ENCODE measurements at regions not wholly inside any gene's neighbourhood (a gene's known extent, or its start where the extent isn't known, plus 50 kb on each side); places are given as distances from the start of the nearest gene placed in this dataset.

GRCh38 chr10:44167752-44168151 lies 217.1 kb downstream of the CXCL12 start:
- H3K4me3 ChIP-seq (ENCODE audit: low read length) = no peak overlapping the region
- no peaks in the 10 kb centered on the region for H3K36me3 ChIP-seq (ENCODE audit: control insufficient read depth, insufficient read depth, low read length)
- H3K9ac ChIP-seq (ENCODE audit: low read length) = no peak overlapping the region
- H3K27me3 ChIP-seq (ENCODE audit: control insufficient read depth, insufficient read depth, low read length) = no peaks in the 10 kb centered on the region
- no peak overlapping the region for H3K27ac ChIP-seq (ENCODE audit: low read depth, low read length)
- no peaks in the 10 kb centered on the region for H3K4me1 ChIP-seq (ENCODE audit: control insufficient read depth, insufficient read depth, low read length)

GRCh38 chr10:44166441-44166840 lies 218.5 kb downstream of the CXCL12 start:
- no peaks in the 10 kb centered on the region for H3K4me1 ChIP-seq (ENCODE audit: control insufficient read depth, insufficient read depth, low read length)
- H3K27me3 ChIP-seq (ENCODE audit: control insufficient read depth, insufficient read depth, low read length) = no peaks in the 10 kb centered on the region
- H3K9ac ChIP-seq (ENCODE audit: low read length) = no peak overlapping the region
- H3K4me3 ChIP-seq (ENCODE audit: low read length) = no peak overlapping the region
- H3K36me3 ChIP-seq (ENCODE audit: control insufficient read depth, insufficient read depth, low read length) = no peaks in the 10 kb centered on the region
- H3K27ac ChIP-seq (ENCODE audit: low read depth, low read length) = no peak overlapping the region

GRCh38 chr10:44164251-44164956 lies 220.5 kb downstream of the CXCL12 start:
- no peak overlapping the region for H3K4me3 ChIP-seq (ENCODE audit: low read length)
- no peaks in the 10 kb centered on the region for H3K4me1 ChIP-seq (ENCODE audit: control insufficient read depth, insufficient read depth, low read length)
- H3K27me3 ChIP-seq (ENCODE audit: control insufficient read depth, insufficient read depth, low read length) = no peaks in the 10 kb centered on the region
- no peak overlapping the region for H3K9ac ChIP-seq (ENCODE audit: low read length)
- H3K27ac ChIP-seq (ENCODE audit: low read depth, low read length) = no peak overlapping the region
- no peaks in the 10 kb centered on the region for H3K36me3 ChIP-seq (ENCODE audit: control insufficient read depth, insufficient read depth, low read length)

- Histone ChIP-seq H3K4me1 (ENCODE audit: control insufficient read depth, insufficient read depth, low read length) (no peaks in the 10 kb centered on the region), H3K9ac (ENCODE audit: low read length) (no peak overlapping the region), H3K4me3 (ENCODE audit: low read length) (no peak overlapping the region), H3K36me3 (ENCODE audit: control insufficient read depth, insufficient read depth, low read length) (no peaks in the 10 kb centered on the region), H3K27ac (ENCODE audit: low read depth, low read length) (no peak overlapping the region), H3K27me3 (ENCODE audit: control insufficient read depth, insufficient read depth, low read length) (no peaks in the 10 kb centered on the region)
Observed at GRCh38 chr10:44161184-44161583, 223.7 kb downstream of the CXCL12 start.

GRCh38 chr10:44157574-44157973 lies 227.3 kb downstream of the CXCL12 start:
- no peaks in the 10 kb centered on the region for H3K4me1 ChIP-seq (ENCODE audit: control insufficient read depth, insufficient read depth, low read length)
- no peak overlapping the region for H3K27ac ChIP-seq (ENCODE audit: low read depth, low read length)
- H3K27me3 ChIP-seq (ENCODE audit: control insufficient read depth, insufficient read depth, low read length) = no peaks in the 10 kb centered on the region
- no peak overlapping the region for H3K9ac ChIP-seq (ENCODE audit: low read length)
- H3K36me3 ChIP-seq (ENCODE audit: control insufficient read depth, insufficient read depth, low read length) = no peaks in the 10 kb centered on the region
- no peak overlapping the region for H3K4me3 ChIP-seq (ENCODE audit: low read length)

GRCh38 chr10:44154956-44155355 lies 229.9 kb downstream of the CXCL12 start:
- H3K4me3 ChIP-seq (ENCODE audit: low read length) = no peak overlapping the region
- H3K27me3 ChIP-seq (ENCODE audit: control insufficient read depth, insufficient read depth, low read length) = no peaks in the 10 kb centered on the region
- no peak overlapping the region for H3K9ac ChIP-seq (ENCODE audit: low read length)
- H3K36me3 ChIP-seq (ENCODE audit: control insufficient read depth, insufficient read depth, low read length) = no peaks in the 10 kb centered on the region
- H3K27ac ChIP-seq (ENCODE audit: low read depth, low read length) = no peak overlapping the region
- H3K4me1 ChIP-seq (ENCODE audit: control insufficient read depth, insufficient read depth, low read length) = no peaks in the 10 kb centered on the region

- no peaks in the 10 kb centered on the region for H3K4me1 ChIP-seq (ENCODE audit: control insufficient read depth, insufficient read depth, low read length)
- H3K36me3 ChIP-seq (ENCODE audit: control insufficient read depth, insufficient read depth, low read length) = no peaks in the 10 kb centered on the region
- H3K27me3 ChIP-seq (ENCODE audit: control insufficient read depth, insufficient read depth, low read length) = no peaks in the 10 kb centered on the region
- no peak overlapping the region for H3K27ac ChIP-seq (ENCODE audit: low read depth, low read length)
- no peak overlapping the region for H3K9ac ChIP-seq (ENCODE audit: low read length)
- no peak overlapping the region for H3K4me3 ChIP-seq (ENCODE audit: low read length)
Observed at GRCh38 chr10:44153918-44154670, 230.8 kb downstream of the CXCL12 start.

GRCh38 chr10:44143556-44143955 lies 241.3 kb downstream of the CXCL12 start:
- H3K27ac ChIP-seq (ENCODE audit: low read depth, low read length) = no peak overlapping the region
- H3K27me3 ChIP-seq (ENCODE audit: control insufficient read depth, insufficient read depth, low read length) = no peaks in the 10 kb centered on the region
- H3K4me3 ChIP-seq (ENCODE audit: low read length) = no peak overlapping the region
- no peaks in the 10 kb centered on the region for H3K4me1 ChIP-seq (ENCODE audit: control insufficient read depth, insufficient read depth, low read length)
- no peak overlapping the region for H3K9ac ChIP-seq (ENCODE audit: low read length)
- no peaks in the 10 kb centered on the region for H3K36me3 ChIP-seq (ENCODE audit: control insufficient read depth, insufficient read depth, low read length)

GRCh38 chr10:44132361-44133289 lies 252.3 kb downstream of the CXCL12 start:
- Histone ChIP-seq H3K4me1 (ENCODE audit: control insufficient read depth, insufficient read depth, low read length) (no peaks in the 10 kb centered on the region), H3K27ac (ENCODE audit: low read depth, low read length) (no peak overlapping the region), H3K27me3 (ENCODE audit: control insufficient read depth, insufficient read depth, low read length) (no peaks in the 10 kb centered on the region), H3K36me3 (ENCODE audit: control insufficient read depth, insufficient read depth, low read length) (no peaks in the 10 kb centered on the region), H3K4me3 (ENCODE audit: low read length) (no peak overlapping the region), H3K9ac (ENCODE audit: low read length) (no peak overlapping the region)

GRCh38 chr10:44126291-44126717 lies 258.6 kb downstream of the CXCL12 start:
- no peak overlapping the region for H3K27ac ChIP-seq (ENCODE audit: low read depth, low read length)
- no peak overlapping the region for H3K4me3 ChIP-seq (ENCODE audit: low read length)
- no peaks in the 10 kb centered on the region for H3K27me3 ChIP-seq (ENCODE audit: control insufficient read depth, insufficient read depth, low read length)
- no peak overlapping the region for H3K9ac ChIP-seq (ENCODE audit: low read length)
- no peaks in the 10 kb centered on the region for H3K36me3 ChIP-seq (ENCODE audit: control insufficient read depth, insufficient read depth, low read length)
- H3K4me1 ChIP-seq (ENCODE audit: control insufficient read depth, insufficient read depth, low read length) = no peaks in the 10 kb centered on the region

GRCh38 chr10:44125879-44126278 lies 259.0 kb downstream of the CXCL12 start:
- H3K9ac ChIP-seq (ENCODE audit: low read length) = no peak overlapping the region
- H3K4me1 ChIP-seq (ENCODE audit: control insufficient read depth, insufficient read depth, low read length) = no peaks in the 10 kb centered on the region
- no peak overlapping the region for H3K27ac ChIP-seq (ENCODE audit: low read depth, low read length)
- H3K27me3 ChIP-seq (ENCODE audit: control insufficient read depth, insufficient read depth, low read length) = no peaks in the 10 kb centered on the region
- H3K36me3 ChIP-seq (ENCODE audit: control insufficient read depth, insufficient read depth, low read length) = no peaks in the 10 kb centered on the region
- H3K4me3 ChIP-seq (ENCODE audit: low read length) = no peak overlapping the region

- Histone ChIP-seq H3K27ac (ENCODE audit: low read depth, low read length) (no peak overlapping the region), H3K9ac (ENCODE audit: low read length) (no peak overlapping the region), H3K27me3 (ENCODE audit: control insufficient read depth, insufficient read depth, low read length) (no peaks in the 10 kb centered on the region), H3K36me3 (ENCODE audit: control insufficient read depth, insufficient read depth, low read length) (no peaks in the 10 kb centered on the region), H3K4me1 (ENCODE audit: control insufficient read depth, insufficient read depth, low read length) (no peaks in the 10 kb centered on the region), H3K4me3 (ENCODE audit: low read length) (no peak overlapping the region)
Observed at GRCh38 chr10:44118500-44118899, 266.4 kb downstream of the CXCL12 start.
